Activated naive CD4-positive, alpha-beta T cell treated with anti-CD3 and anti-CD28 coated beads for 36 hours (primary cell): ENCODE measurements at regions not wholly inside any gene's neighbourhood (a gene's known extent, or its start where the extent isn't known, plus 50 kb on each side); places are given as distances from the start of the nearest gene placed in this dataset.

Experiments
- CTCF ChIA-PET: fragments of 350-600 bp; sonication (Branson Sonifier 250); formaldehyde crosslinking; loops from one replicate; lab custom pipeline; 2021; ENCODE audit warnings: antibody characterized with exemption; lab: Charles Lee
- DNase-seq: peaks from one replicate; pipeline ENCODE4 v3.0.0-alpha.2; 2020
- H3K27ac Mint-ChIP-seq: one replicate; pipeline ENCODE4 v1.8.0; 2021; ENCODE audit warnings: mild to moderate bottlenecking, mixed read lengths
- H3K27me3 Mint-ChIP-seq: one replicate; pipeline ENCODE4 v1.8.0; 2021; ENCODE audit warnings: low read depth, mixed read lengths
- H3K36me3 Mint-ChIP-seq: one replicate; pipeline ENCODE4 v1.8.0; 2021; ENCODE audit warnings: low read depth, mixed read lengths
- H3K4me1 Mint-ChIP-seq: one replicate; pipeline ENCODE4 v1.8.0; 2021; ENCODE audit warnings: low read depth, mixed read lengths
- H3K4me3 Mint-ChIP-seq: one replicate; pipeline ENCODE4 v1.8.0; 2021; ENCODE audit warnings: mild to moderate bottlenecking, moderate library complexity, mixed read lengths
- H3K9me3 Mint-ChIP-seq: one replicate; pipeline ENCODE4 v1.8.0; 2021; ENCODE audit warnings: mixed read lengths
- intact Hi-C: fragments of 100-400 bp; cut with micrococcal nuclease; formaldehyde crosslinking; loops from one replicate; pipeline ENCODE4 v1.15.1; 2023

- no peaks in the 10 kb centered on the region for H3K27me3 Mint-ChIP-seq
- no peaks in the 10 kb centered on the region for H3K36me3 Mint-ChIP-seq
- no peaks in the 10 kb centered on the region for H3K4me1 Mint-ChIP-seq
- DNase-seq: no peak
- H3K9me3 Mint-ChIP-seq: peaks cover 4% of the 10 kb centered on the region
- no peak overlapping the region for H3K4me3 Mint-ChIP-seq
- intact Hi-C loops: no loop called here
- H3K27ac Mint-ChIP-seq: no peak overlapping the region
- CTCF ChIA-PET: no interaction called here
Observed at GRCh38 chr4:96729641-96730040, 889.7 kb downstream of the PDHA2 start.

GRCh38 chr4:96730432-96730831 is 890.5 kb downstream of the PDHA2 start:
- Mint-ChIP-seq H3K27me3 (no peaks in the 10 kb centered on the region), H3K4me3 (no peak overlapping the region), H3K36me3 (no peaks in the 10 kb centered on the region), H3K4me1 (no peaks in the 10 kb centered on the region), H3K9me3 (peaks cover 4% of the 10 kb centered on the region), H3K27ac (no peak overlapping the region)
- DNase-seq: no peak
- CTCF ChIA-PET: no interaction called here
- intact Hi-C loops: no loop called here

DNA sequence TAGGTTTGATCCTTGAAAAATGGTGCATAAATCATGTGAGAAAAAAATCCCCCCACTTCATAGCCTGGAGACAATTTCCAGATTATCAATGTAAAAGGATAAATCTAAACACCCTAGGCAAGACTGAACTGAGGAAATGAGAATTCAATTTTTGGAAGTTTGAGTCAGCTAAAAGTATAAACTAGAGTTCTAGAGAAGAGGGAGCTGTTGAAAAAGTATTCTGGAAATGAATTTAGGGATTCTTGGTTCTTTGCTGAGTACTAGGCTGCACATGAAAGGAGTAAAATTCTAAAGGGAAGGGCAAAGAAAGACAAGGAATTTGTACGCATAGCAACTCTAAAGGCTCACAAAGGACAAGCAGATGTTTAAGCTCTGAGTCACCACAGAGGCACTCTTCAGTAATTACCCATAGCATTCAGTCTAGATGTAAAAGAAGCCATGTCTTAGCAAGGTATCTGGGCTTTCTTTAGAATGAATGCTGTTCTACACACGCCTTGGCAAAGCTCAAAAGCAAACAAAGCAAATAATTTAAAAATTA is 896.5 kb downstream of the PDHA2 start:
- CTCF ChIA-PET: interaction anchor here (0.7 kb wide), 1 partner anchor 164 kb away, joined by 3 read pairs; no protein-coding TSS in a partner anchor
- intact Hi-C loops: no loop called here
- Mint-ChIP-seq H3K27ac (no peak overlapping the region), H3K27me3 (no peaks in the 10 kb centered on the region), H3K4me1 (no peaks in the 10 kb centered on the region), H3K9me3 (peaks cover 6% of the 10 kb centered on the region), H3K36me3 (no peaks in the 10 kb centered on the region), H3K4me3 (no peak overlapping the region)
- no peak for DNase-seq

GRCh38 chr4:96739101-96739500 is 899.2 kb downstream of the PDHA2 start:
- Mint-ChIP-seq H3K9me3 (peaks cover 1% of the 10 kb centered on the region), H3K27me3 (no peaks in the 10 kb centered on the region), H3K36me3 (no peaks in the 10 kb centered on the region), H3K27ac (no peak overlapping the region), H3K4me3 (no peak overlapping the region), H3K4me1 (no peaks in the 10 kb centered on the region)
- no peak for DNase-seq
- CTCF ChIA-PET: no interaction called here
- intact Hi-C loops: no loop called here

GRCh38 chr4:96742332-96743014 is 902.6 kb downstream of the PDHA2 start:
- no peak for DNase-seq
- peaks cover 1% of the 10 kb centered on the region for H3K9me3 Mint-ChIP-seq

DNA sequence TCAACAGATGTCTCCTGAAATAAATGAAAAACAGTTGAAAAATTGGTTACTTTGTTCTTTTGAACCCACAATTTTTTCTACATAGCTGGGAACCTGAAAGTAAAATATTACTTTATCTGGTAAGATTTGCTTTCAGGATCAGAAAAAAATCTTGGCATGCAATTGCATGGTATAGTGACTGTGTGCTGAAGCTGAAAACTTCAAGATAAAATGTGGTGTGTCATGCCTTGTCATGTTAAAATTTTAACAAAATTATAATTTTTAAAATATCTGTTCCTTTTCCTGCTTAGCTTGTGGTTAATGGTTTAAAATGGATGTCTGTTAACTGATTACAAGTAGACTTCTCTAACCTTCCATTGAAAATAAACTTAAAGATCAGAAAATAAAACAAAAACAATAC is 904.8 kb downstream of the PDHA2 start:
- no peaks in the 10 kb centered on the region for H3K36me3 Mint-ChIP-seq
- H3K27ac Mint-ChIP-seq: no peak overlapping the region
- CTCF ChIA-PET: interaction anchor here (1.1 kb wide), 1 partner anchor 9 kb away, joined by 3 read pairs; no protein-coding TSS in a partner anchor
- intact Hi-C loops: no loop called here
- no peaks in the 10 kb centered on the region for H3K4me1 Mint-ChIP-seq
- DNase-seq: no peak
- no peaks in the 10 kb centered on the region for H3K27me3 Mint-ChIP-seq
- H3K9me3 Mint-ChIP-seq: peaks cover 4% of the 10 kb centered on the region
- H3K4me3 Mint-ChIP-seq: no peak overlapping the region

More at GRCh38 chr4:96742332-96743014, 902.6 kb downstream of the PDHA2 start:
- no peak overlapping the region for H3K27ac Mint-ChIP-seq
- no peaks in the 10 kb centered on the region for H3K36me3 Mint-ChIP-seq
- no peaks in the 10 kb centered on the region for H3K4me1 Mint-ChIP-seq
- H3K27me3 Mint-ChIP-seq: no peaks in the 10 kb centered on the region
- CTCF ChIA-PET: no interaction called here
- H3K4me3 Mint-ChIP-seq: no peak overlapping the region
- intact Hi-C loops: no loop called here

GRCh38 chr4:96753216-96753615 is 913.3 kb downstream of the PDHA2 start:
- H3K4me3 Mint-ChIP-seq: no peak overlapping the region

GRCh38 chr4:96755569-96756484 is 915.9 kb downstream of the PDHA2 start:
- Mint-ChIP-seq H3K4me1 (no peaks in the 10 kb centered on the region), H3K4me3 (no peak overlapping the region), H3K9me3 (no peaks in the 10 kb centered on the region), H3K27me3 (no peaks in the 10 kb centered on the region), H3K36me3 (no peaks in the 10 kb centered on the region), H3K27ac (no peak overlapping the region)
- no peak for DNase-seq
- CTCF ChIA-PET: no interaction called here
- intact Hi-C loops: no loop called here

More at GRCh38 chr4:96753216-96753615, 913.3 kb downstream of the PDHA2 start:
- Mint-ChIP-seq H3K27me3 (no peaks in the 10 kb centered on the region), H3K9me3 (peaks cover 6% of the 10 kb centered on the region), H3K4me1 (no peaks in the 10 kb centered on the region), H3K36me3 (no peaks in the 10 kb centered on the region), H3K27ac (no peak overlapping the region)
- no peak for DNase-seq
- intact Hi-C loops: no loop called here
- CTCF ChIA-PET: interaction anchor here (1.4 kb wide), 1 partner anchor 9 kb away, joined by 3 read pairs; no protein-coding TSS in a partner anchor

GRCh38 chr4:96756584-96756983 is 916.7 kb downstream of the PDHA2 start:
- no peak for DNase-seq
- intact Hi-C loops: no loop called here
- no peak overlapping the region for H3K4me3 Mint-ChIP-seq
- H3K27ac Mint-ChIP-seq: no peak overlapping the region
- no peaks in the 10 kb centered on the region for H3K27me3 Mint-ChIP-seq
- no peaks in the 10 kb centered on the region for H3K9me3 Mint-ChIP-seq
- H3K36me3 Mint-ChIP-seq: no peaks in the 10 kb centered on the region
- CTCF ChIA-PET: no interaction called here
- H3K4me1 Mint-ChIP-seq: no peaks in the 10 kb centered on the region

DNA sequence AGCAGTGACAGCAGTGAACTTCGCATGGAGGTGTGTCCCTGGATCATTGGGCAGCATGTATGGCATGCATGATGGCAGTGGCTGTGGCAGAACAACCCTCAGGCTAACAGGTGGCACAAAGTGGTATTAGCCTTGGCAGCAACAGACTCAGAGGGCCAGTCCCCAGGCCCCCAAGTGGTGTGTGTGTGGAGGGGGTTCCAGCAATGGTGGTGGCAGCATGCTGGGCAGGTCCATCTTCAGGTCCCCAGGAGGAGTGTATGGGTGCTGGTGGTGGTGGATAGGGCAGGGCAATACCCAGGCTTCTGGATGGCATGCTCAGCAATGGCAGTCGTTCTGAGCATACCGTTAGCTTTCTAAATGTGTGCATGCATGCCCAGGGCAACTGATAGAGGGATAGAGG is 923.7 kb downstream of the PDHA2 start:
- no peak overlapping the region for H3K27ac Mint-ChIP-seq
- H3K27me3 Mint-ChIP-seq: no peaks in the 10 kb centered on the region
- H3K4me3 Mint-ChIP-seq: no peak overlapping the region
- no peaks in the 10 kb centered on the region for H3K4me1 Mint-ChIP-seq
- intact Hi-C loops: no loop called here
- CTCF ChIA-PET: no interaction called here
- peaks cover 1% of the 10 kb centered on the region for H3K9me3 Mint-ChIP-seq
- DNase-seq: no peak
- no peaks in the 10 kb centered on the region for H3K36me3 Mint-ChIP-seq

- CTCF ChIA-PET: no interaction called here
- intact Hi-C loops: no loop called here
- no peak overlapping the region for H3K27ac Mint-ChIP-seq
- H3K4me1 Mint-ChIP-seq: no peaks in the 10 kb centered on the region
- no peak overlapping the region for H3K4me3 Mint-ChIP-seq
- DNase-seq: no peak
- H3K9me3 Mint-ChIP-seq: peaks cover 1% of the 10 kb centered on the region
- H3K27me3 Mint-ChIP-seq: no peaks in the 10 kb centered on the region
- no peaks in the 10 kb centered on the region for H3K36me3 Mint-ChIP-seq
Observed at GRCh38 chr4:96766359-96766758, 926.5 kb downstream of the PDHA2 start.

GRCh38 chr4:96767815-96768480 is 928.1 kb downstream of the PDHA2 start:
- Mint-ChIP-seq H3K36me3 (no peaks in the 10 kb centered on the region), H3K4me1 (no peaks in the 10 kb centered on the region), H3K27ac (no peak overlapping the region), H3K4me3 (no peak overlapping the region), H3K27me3 (no peaks in the 10 kb centered on the region), H3K9me3 (peaks cover 1% of the 10 kb centered on the region)
- no peak for DNase-seq
- intact Hi-C loops: no loop called here
- CTCF ChIA-PET: interaction anchor here (0.9 kb wide), 1 partner anchor 82 kb away, joined by 3 read pairs; no protein-coding TSS in a partner anchor
